Natural killer cell (primary cell): ENCODE measurements at regions not wholly inside any gene's neighbourhood (a gene's known extent, or its start where the extent isn't known, plus 50 kb on each side); places are given as distances from the start of the nearest gene placed in this dataset.

Source experiments
- ATAC-seq, 3 donors: fragments of 150-1000 bp in 2 of 3; fragments of 200-7000 bp in 1 of 3; cut with Tn5 transposase; 1 replicate in 1 of 3; 2 replicates in 2 of 3; pipeline ENCODE4 v1.10.0; 2021; ENCODE audit warnings: mild to moderate bottlenecking in 2 of 3, moderate library complexity in 2 of 3
- DNase-seq, 2 donors: peaks; one replicate each; pipeline versions ENCODE4 v3.0.0 to v3.0.0-alpha.2; 2013 to 2021; ENCODE audit warnings: mixed read lengths in 1 of 2
- H3K27ac ChIP-seq: one replicate; pipeline ENCODE4 v1.5.1; 2013; ENCODE audit warnings: mild to moderate bottlenecking, low read length
- H3K27me3 ChIP-seq: one replicate; pipeline ENCODE4 v1.6.1; 2013; ENCODE audit warnings: low read length; ENCODE audit not compliant: control insufficient read depth, insufficient read depth
- H3K36me3 ChIP-seq: one replicate; pipeline ENCODE4 v1.6.1; 2013; ENCODE audit warnings: low read length; ENCODE audit not compliant: control insufficient read depth, insufficient read depth
- H3K4me1 ChIP-seq: one replicate; pipeline ENCODE4 v1.6.1; 2013; ENCODE audit warnings: low read length; ENCODE audit not compliant: control insufficient read depth, insufficient read depth
- H3K4me3 ChIP-seq: one replicate; pipeline ENCODE4 v1.5.1; 2013; ENCODE audit warnings: low read length
- H3K9me3 ChIP-seq: one replicate; pipeline ENCODE4 v1.6.1; 2013; ENCODE audit warnings: low read length; ENCODE audit not compliant: control insufficient read depth, insufficient read depth
- H3K27ac Mint-ChIP-seq, 2 donors: one replicate each; pipeline ENCODE4 v1.8.0; 2022; ENCODE audit warnings: mild to moderate bottlenecking in 2 of 2, mixed read lengths in 2 of 2, moderate library complexity in 1 of 2
- H3K27me3 Mint-ChIP-seq, 2 donors: one replicate each; pipeline ENCODE4 v1.8.0; 2022; ENCODE audit warnings: low read depth in 2 of 2, mixed read lengths in 2 of 2
- H3K36me3 Mint-ChIP-seq: one replicate; pipeline ENCODE4 v1.8.0; 2022; ENCODE audit warnings: mixed read lengths
- H3K4me1 Mint-ChIP-seq, 2 donors: one replicate each; pipeline ENCODE4 v1.8.0; 2022; ENCODE audit warnings: mixed read lengths in 2 of 2
- H3K4me3 Mint-ChIP-seq: one replicate; pipeline ENCODE4 v1.8.0; 2022; ENCODE audit warnings: mild to moderate bottlenecking, moderate library complexity, mixed read lengths
- H3K9me3 Mint-ChIP-seq, 2 donors: one replicate each; pipeline ENCODE4 v1.8.0; 2022; ENCODE audit warnings: mixed read lengths in 2 of 2
- WGBS: methylation state at CpG from one replicate; pipeline ENCODE4 v1.1.7; 2013; ENCODE audit warnings: missing lambda C conversion rate; ENCODE audit not compliant: insufficient coverage; 5-methylcytosine and 5-hydroxymethylcytosine counted together
- intact Hi-C: fragments of 100-400 bp; cut with micrococcal nuclease; formaldehyde crosslinking; loops from one replicate; pipeline ENCODE4 v1.14.2; 2022
- TF ChIP-seq, protein P1 (sequence below): fragments of 200-600 bp; IDR thresholded peaks from one replicate; pipeline ENCODE4 v1.8.0; 2022; ENCODE audit warnings: antibody characterized with exemption

DNA sequence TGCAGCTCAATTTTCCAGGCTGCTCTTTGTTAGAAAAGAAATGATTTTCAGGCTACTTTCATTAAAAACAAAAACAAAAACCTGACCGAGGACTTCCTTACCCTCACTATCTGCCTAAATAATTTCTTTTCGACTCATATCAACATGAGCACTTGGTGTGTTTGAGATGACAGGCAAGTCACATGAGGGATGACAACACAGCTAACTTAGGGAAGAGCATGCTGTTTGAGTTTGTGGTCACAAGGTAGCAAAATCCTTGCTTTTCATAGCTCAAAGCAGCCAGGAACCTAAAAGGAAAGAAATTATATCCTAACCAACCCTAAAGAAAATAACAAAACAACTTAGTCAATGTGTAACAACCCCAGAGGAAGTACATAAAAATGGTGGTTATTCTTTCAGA is 459.5 kb downstream of the KIF16B start:
- Mint-ChIP-seq H3K4me1 (no peaks in the 10 kb centered on the region), H3K36me3 (peaks cover 11% of the 10 kb centered on the region), H3K27me3 (peaks cover 5 to 14% of the 10 kb centered on the region in 2 donors), H3K9me3 (peaks cover 0 to 2% of the 10 kb centered on the region in 2 donors), H3K4me3 (no peak overlapping the region), H3K27ac (no peak overlapping the region)
- Histone ChIP-seq H3K4me1 (no peaks in the 10 kb centered on the region), H3K27ac (no peak overlapping the region), H3K9me3 (no peaks in the 10 kb centered on the region), H3K27me3 (no peaks in the 10 kb centered on the region), H3K4me3 (no peak overlapping the region), H3K36me3 (no peaks in the 10 kb centered on the region)
- TF ChIP-seq, protein P1, sequence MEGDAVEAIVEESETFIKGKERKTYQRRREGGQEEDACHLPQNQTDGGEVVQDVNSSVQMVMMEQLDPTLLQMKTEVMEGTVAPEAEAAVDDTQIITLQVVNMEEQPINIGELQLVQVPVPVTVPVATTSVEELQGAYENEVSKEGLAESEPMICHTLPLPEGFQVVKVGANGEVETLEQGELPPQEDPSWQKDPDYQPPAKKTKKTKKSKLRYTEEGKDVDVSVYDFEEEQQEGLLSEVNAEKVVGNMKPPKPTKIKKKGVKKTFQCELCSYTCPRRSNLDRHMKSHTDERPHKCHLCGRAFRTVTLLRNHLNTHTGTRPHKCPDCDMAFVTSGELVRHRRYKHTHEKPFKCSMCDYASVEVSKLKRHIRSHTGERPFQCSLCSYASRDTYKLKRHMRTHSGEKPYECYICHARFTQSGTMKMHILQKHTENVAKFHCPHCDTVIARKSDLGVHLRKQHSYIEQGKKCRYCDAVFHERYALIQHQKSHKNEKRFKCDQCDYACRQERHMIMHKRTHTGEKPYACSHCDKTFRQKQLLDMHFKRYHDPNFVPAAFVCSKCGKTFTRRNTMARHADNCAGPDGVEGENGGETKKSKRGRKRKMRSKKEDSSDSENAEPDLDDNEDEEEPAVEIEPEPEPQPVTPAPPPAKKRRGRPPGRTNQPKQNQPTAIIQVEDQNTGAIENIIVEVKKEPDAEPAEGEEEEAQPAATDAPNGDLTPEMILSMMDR, result no peak
- intact Hi-C loops, result no loop called here
- ATAC-seq, result no peak
- DNase-seq, result no peak
- no CpG with 5 or more reads among the region's 2 CpGs for WGBS

DNA sequence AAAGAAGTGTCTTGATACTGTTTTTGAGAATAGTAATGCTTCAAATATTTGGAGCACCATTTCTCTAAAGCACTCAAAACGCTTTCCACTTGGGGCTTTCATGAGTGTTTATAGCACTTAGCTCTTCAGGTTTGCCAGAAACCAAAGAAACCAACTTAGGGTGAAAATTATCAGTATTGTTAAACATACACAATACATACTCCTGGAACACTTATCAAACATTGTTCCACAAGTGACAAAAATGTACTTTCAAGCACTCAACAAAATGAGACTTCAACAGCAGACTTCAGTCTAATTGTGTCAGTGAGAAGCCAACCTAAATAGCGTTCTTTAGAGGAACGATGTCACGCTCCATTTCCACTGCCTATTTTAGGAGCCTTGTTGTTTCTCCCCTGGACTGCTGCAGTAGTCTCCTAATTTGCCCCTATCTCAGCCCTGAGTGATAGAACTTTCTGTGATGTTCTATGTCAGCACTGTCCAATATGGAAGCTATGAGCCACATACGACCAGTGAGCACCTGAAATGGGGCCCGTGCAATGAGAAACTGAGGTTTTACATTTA is 461.3 kb downstream of the KIF16B start:
- Mint-ChIP-seq H3K4me3 (no peak overlapping the region), H3K27me3 (peaks cover 5 to 7% of the 10 kb centered on the region in 2 donors), H3K27ac (no peak overlapping the region), H3K4me1 (no peaks in the 10 kb centered on the region), H3K36me3 (no peaks in the 10 kb centered on the region), H3K9me3 (peaks cover 0 to 2% of the 10 kb centered on the region in 2 donors)
- no peak for DNase-seq
- no peaks in the 10 kb centered on the region for H3K4me1 ChIP-seq
- TF ChIP-seq, protein P1, result no peak
- no peaks in the 10 kb centered on the region for H3K27me3 ChIP-seq
- H3K4me3 ChIP-seq, result no peak overlapping the region
- WGBS, result 85% methylated on average over 6 of the region's 6 CpGs
- intact Hi-C loops, result no loop called here
- H3K27ac ChIP-seq, result no peak overlapping the region
- no peak for ATAC-seq
- H3K36me3 ChIP-seq, result no peaks in the 10 kb centered on the region
- H3K9me3 ChIP-seq, result no peaks in the 10 kb centered on the region

DNA sequence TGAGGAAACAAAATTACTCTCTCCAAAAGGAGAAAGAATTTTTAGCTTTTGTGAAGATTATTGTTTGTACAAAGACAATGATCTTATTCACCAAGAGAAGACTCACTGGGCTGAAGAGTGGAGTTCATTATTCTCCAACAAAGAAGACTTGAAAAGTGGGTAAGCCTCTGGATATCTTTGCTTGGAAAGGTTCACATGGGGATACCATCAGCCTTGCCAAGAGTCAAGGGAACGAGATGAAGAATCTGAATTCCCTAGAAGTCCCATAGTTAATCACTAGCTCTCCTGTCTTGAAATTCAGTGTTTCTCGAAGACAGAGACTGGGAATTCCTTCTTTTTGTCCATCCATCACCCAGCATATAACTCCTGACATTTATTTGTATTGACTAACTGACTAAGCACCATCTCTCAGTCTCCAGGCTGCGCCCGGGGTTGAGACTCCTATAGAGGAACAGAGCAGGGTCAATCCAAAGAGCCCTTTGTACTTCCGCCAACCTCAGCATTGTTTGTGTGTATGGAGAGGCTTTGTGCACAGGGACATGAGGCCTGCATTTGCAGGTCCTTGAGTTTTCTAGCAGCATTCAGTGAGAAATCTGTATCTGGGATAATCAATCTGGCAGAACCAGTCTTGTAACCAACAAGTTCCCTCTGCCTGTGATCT is 461.9 kb downstream of the KIF16B start:
- Mint-ChIP-seq H3K36me3 (no peaks in the 10 kb centered on the region), H3K27ac (no peak overlapping the region), H3K4me1 (no peaks in the 10 kb centered on the region), H3K9me3 (peaks cover 0 to 2% of the 10 kb centered on the region in 2 donors), H3K4me3 (no peak overlapping the region), H3K27me3 (peaks cover 5 to 7% of the 10 kb centered on the region in 2 donors)
- Histone ChIP-seq H3K36me3 (no peaks in the 10 kb centered on the region), H3K27ac (no peak overlapping the region), H3K9me3 (no peaks in the 10 kb centered on the region), H3K27me3 (no peaks in the 10 kb centered on the region), H3K4me1 (no peaks in the 10 kb centered on the region), H3K4me3 (no peak overlapping the region)
- TF ChIP-seq, protein P1, result no peak
- DNase-seq, result no peak
- intact Hi-C loops, result no loop called here
- no peak for ATAC-seq
- WGBS, result 93% methylated on average over 5 of the region's 5 CpGs
